Gastroesophageal sphincter (tissue), 3 donors: ENCODE measurements at regions not wholly inside any gene's neighbourhood (a gene's known extent, or its start where the extent isn't known, plus 50 kb on each side); places are given as distances from the start of the nearest gene placed in this dataset.

Source experiments
- EP300 ChIP-seq: sonication (generic); formaldehyde crosslinking; IDR thresholded peaks from one replicate; pipeline ENCODE4 v1.6.1; 2017; ENCODE audit warnings: antibody characterized with exemption, mild to moderate bottlenecking
- POLR2A ChIP-seq, 2 donors: fragments of 450-650 bp; IDR thresholded peaks; one replicate each; pipeline ENCODE4 v1.6.1; 2017; ENCODE audit warnings: antibody characterized with exemption in 2 of 2, mild to moderate bottlenecking in 2 of 2, moderate library complexity in 1 of 2
- TF ChIP-seq, protein P1 (sequence below), 4 experiments: fragments of 200-600 bp in 2 of 4; fragments of 450-650 bp in 2 of 4; sonication (generic) in 1 of 4; IDR thresholded peaks; one replicate each; pipeline ENCODE4 v1.5.1; 2017 to 2019; ENCODE audit warnings: antibody characterized with exemption in 4 of 4, mild to moderate bottlenecking in 2 of 4, moderate library complexity in 2 of 4

DNA sequence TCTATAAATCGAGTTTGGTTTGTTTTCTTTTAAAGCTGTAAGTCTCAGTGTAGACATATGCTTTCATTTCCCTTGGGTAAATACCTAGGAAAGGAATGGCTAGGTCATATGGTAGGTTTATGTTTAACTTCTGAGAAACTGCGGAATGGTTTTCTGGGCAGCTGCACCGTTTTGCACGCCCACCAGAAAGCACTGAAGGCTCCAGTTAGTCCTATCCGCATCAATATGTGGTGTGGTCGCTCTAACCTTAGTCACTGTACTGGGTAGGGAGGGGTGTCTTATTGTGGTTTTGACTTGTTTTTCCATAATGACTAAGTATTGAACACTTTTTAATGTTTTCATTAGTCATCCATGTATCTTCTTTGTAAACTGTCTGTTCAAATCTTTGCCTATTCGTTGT, 279.5 kb upstream of the AKR1E2 start:
- TF ChIP-seq, protein P1, sequence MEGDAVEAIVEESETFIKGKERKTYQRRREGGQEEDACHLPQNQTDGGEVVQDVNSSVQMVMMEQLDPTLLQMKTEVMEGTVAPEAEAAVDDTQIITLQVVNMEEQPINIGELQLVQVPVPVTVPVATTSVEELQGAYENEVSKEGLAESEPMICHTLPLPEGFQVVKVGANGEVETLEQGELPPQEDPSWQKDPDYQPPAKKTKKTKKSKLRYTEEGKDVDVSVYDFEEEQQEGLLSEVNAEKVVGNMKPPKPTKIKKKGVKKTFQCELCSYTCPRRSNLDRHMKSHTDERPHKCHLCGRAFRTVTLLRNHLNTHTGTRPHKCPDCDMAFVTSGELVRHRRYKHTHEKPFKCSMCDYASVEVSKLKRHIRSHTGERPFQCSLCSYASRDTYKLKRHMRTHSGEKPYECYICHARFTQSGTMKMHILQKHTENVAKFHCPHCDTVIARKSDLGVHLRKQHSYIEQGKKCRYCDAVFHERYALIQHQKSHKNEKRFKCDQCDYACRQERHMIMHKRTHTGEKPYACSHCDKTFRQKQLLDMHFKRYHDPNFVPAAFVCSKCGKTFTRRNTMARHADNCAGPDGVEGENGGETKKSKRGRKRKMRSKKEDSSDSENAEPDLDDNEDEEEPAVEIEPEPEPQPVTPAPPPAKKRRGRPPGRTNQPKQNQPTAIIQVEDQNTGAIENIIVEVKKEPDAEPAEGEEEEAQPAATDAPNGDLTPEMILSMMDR (IDR thresholded peaks at IDR 0.05) = no peak
- TF ChIP-seq EP300 = no peak
- TF ChIP-seq POLR2A (IDR thresholded peaks at IDR 0.05) = no peak
